ENCODE measurements at regions not wholly inside any gene's neighbourhood (a gene's known extent, or its start where the extent isn't known, plus 50 kb on each side); places are given as distances from the start of the nearest gene placed in this dataset.
"Not testable (repeated sequence)": the region's sequence is repeated elsewhere in the genome, so short reads cannot be mapped to it uniquely, and the experiment has no call there.

DNA sequence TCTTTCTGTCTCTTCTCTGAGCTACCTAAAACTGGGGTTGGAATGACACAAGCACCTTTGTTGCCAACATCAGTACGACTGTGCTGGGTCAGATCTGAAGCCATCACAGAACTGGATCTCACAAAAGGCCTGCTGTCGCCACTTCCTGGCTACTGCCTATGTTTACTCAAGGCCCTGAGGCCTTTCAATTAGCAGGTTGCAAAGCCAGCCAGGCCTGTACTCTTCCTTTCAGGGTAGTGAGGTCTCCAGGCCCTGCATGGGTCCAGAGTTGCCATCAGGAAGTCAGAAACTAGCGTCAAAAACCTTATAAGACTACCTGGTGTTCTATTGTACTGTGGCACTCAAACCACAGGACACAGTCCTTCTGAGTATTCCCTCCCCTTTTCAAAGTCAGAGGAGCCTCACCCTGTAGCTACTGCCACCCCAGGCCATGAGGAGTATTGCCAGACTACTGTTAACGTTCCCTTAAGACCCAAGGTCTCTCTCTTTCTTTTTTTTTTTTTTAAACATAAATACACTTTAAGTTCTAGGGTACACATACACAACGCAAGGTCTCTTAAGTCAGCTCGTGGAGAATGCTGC, 937.4 kb upstream of the GJE1 start:
- Histone ChIP-seq H3K27ac (no peak overlapping the region), H3K27me3 (no peaks in the 10 kb centered on the region), H3K4me1 (no peaks in the 10 kb centered on the region), H3K36me3 (no peaks in the 10 kb centered on the region), H3K4me3 (no peak overlapping the region), H3K9me3 (no peaks in the 10 kb centered on the region)
- DNase-seq (no peak), ATAC-seq (no peak)
- in situ Hi-C loops (cut with MboI; ENCODE audit: low sequenced_read_pairs in 4 of 4) = no loop called here
- intact Hi-C loops (cut with DNase I; ENCODE audit: low total_unique reads) = no loop called here
- no peak for TF ChIP-seq POLR2A (IDR thresholded peaks at IDR 0.05)
- TF ChIP-seq, protein P1, sequence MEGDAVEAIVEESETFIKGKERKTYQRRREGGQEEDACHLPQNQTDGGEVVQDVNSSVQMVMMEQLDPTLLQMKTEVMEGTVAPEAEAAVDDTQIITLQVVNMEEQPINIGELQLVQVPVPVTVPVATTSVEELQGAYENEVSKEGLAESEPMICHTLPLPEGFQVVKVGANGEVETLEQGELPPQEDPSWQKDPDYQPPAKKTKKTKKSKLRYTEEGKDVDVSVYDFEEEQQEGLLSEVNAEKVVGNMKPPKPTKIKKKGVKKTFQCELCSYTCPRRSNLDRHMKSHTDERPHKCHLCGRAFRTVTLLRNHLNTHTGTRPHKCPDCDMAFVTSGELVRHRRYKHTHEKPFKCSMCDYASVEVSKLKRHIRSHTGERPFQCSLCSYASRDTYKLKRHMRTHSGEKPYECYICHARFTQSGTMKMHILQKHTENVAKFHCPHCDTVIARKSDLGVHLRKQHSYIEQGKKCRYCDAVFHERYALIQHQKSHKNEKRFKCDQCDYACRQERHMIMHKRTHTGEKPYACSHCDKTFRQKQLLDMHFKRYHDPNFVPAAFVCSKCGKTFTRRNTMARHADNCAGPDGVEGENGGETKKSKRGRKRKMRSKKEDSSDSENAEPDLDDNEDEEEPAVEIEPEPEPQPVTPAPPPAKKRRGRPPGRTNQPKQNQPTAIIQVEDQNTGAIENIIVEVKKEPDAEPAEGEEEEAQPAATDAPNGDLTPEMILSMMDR (IDR thresholded peaks at IDR 0.05 in 4 of 5, conservative IDR thresholded peaks at IDR 0.05 in 1 of 5) = no peak

DNA sequence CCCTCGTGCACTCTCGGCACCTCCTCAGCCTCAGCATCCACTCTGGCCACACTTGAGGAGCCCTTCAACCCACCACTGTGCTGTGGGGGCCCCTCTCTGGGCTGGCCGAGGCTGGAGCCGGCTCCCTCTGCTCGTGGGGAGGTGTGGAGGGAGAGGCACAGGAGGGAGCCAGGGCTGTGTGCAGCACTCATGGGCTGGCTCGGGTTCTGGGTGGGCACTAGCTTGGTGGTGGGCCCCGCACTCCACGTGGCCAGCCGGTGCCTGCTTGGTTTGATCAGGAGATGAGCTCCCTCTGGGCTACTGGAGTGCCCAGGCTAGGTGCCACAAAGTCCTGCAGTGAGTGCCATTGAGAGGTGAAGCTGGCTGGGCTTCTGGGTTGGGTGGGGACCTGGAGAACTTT, 949.4 kb upstream of the GJE1 start:
- no peak for TF ChIP-seq POLR2A (IDR thresholded peaks at IDR 0.05)
- TF ChIP-seq, protein P1 (IDR thresholded peaks at IDR 0.05 in 4 of 5, conservative IDR thresholded peaks at IDR 0.05 in 1 of 5) = no peak
- intact Hi-C loops (cut with DNase I; ENCODE audit: low total_unique reads) = no loop called here
- Histone ChIP-seq H3K9me3 (no peaks in the 10 kb centered on the region), H3K36me3 (no peaks in the 10 kb centered on the region), H3K27me3 (no peaks in the 10 kb centered on the region), H3K4me1 (no peaks in the 10 kb centered on the region), H3K27ac (no peak overlapping the region), H3K4me3 (no peak overlapping the region)
- DNase-seq = no peak
- in situ Hi-C loops (cut with MboI; ENCODE audit: low sequenced_read_pairs in 4 of 4) = no loop called here
- no peak for ATAC-seq

DNA sequence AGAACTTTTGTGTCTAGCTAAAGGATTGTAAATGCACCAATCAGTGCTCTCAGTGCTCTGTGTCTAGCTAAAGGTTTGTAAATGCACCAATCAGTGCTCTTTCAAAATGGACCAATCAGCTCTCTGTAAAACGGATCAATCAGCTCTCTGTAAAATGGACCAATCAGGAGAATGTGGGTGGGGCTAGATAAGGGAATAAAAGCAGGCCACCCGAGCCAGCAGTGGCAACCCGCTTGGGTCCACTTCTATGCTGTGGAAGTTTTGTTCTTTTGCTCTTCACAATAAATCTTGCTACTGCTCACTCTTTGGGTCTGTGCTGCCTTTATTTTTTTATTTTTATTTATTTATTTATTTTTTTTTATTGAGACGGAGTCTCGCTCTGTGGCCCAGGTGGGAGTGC, 957.3 kb upstream of the GJE1 start:
- H3K4me1 ChIP-seq; H3K27ac ChIP-seq; H3K27me3 ChIP-seq; H3K4me3 ChIP-seq; H3K36me3 ChIP-seq; intact Hi-C loops (cut with DNase I; ENCODE audit: low total_unique reads); ATAC-seq; H3K9me3 ChIP-seq; DNase-seq; in situ Hi-C loops (cut with MboI; ENCODE audit: low sequenced_read_pairs in 4 of 4): not testable (repeated sequence)

DNA sequence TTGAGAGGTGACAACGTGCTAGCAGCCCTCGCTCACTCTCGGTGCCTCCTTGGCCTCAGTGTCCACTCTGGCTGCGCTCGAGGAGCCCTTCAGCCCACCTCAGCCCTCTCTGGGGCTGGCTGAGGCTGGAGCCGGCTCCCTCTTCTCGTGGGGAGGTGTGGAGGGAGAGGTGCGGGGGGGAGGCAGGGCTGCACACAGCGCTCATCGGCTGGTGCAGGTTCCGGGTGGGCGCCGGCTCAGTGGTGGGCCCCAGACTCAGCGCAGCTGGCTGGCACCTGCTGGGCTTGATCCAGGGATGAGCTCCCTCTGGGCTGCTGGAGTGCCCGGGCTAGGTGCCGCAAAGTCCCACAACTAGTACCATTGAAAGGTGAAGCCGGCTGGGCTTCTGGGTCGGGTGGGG, 957.8 kb upstream of the GJE1 start:
- H3K27me3 ChIP-seq = no peaks in the 10 kb centered on the region
- no peak overlapping the region for H3K4me3 ChIP-seq
- H3K4me1 ChIP-seq = no peaks in the 10 kb centered on the region
- H3K9me3 ChIP-seq = no peaks in the 10 kb centered on the region
- no peaks in the 10 kb centered on the region for H3K36me3 ChIP-seq
- no peak overlapping the region for H3K27ac ChIP-seq
- in situ Hi-C loops (cut with MboI; ENCODE audit: low sequenced_read_pairs in 4 of 4) (no loop called here), intact Hi-C loops (cut with DNase I; ENCODE audit: low total_unique reads) (no loop called here)
- ATAC-seq (no peak), DNase-seq (no peak)
- no peak for TF ChIP-seq POLR2A (IDR thresholded peaks at IDR 0.05)
- TF ChIP-seq, protein P1 (IDR thresholded peaks at IDR 0.05 in 4 of 5, conservative IDR thresholded peaks at IDR 0.05 in 1 of 5) = no peak

DNA sequence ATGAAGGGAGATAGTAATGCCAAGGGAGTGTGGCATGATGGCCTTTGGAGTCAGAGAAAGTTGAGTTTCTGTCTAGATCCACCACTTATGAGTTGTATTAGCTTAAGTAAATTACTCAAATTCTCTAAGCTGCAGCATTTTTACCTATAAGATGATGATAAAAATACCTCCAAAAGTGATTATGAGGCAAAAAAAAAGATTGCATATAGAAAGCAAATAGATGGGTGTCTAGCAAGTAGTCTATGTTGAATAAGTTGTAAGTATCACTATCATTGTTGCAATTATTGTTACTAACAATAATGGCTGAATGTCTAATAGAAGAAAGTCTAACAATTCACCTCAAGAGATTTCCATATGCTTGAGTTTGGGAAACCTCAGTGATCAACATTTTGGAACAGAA, 959.2 kb upstream of the GJE1 start:
- no peak for DNase-seq
- in situ Hi-C loops (cut with MboI; ENCODE audit: low sequenced_read_pairs in 4 of 4) = no loop called here
- Histone ChIP-seq H3K27me3 (no peaks in the 10 kb centered on the region), H3K36me3 (no peaks in the 10 kb centered on the region), H3K27ac (no peak overlapping the region), H3K9me3 (no peaks in the 10 kb centered on the region), H3K4me1 (no peaks in the 10 kb centered on the region), H3K4me3 (no peak overlapping the region)
- intact Hi-C loops (cut with DNase I; ENCODE audit: low total_unique reads) = no loop called here
- TF ChIP-seq, protein P1 (IDR thresholded peaks at IDR 0.05 in 4 of 5, conservative IDR thresholded peaks at IDR 0.05 in 1 of 5) = no peak
- no peak for TF ChIP-seq POLR2A (IDR thresholded peaks at IDR 0.05)
- ATAC-seq = no peak
